HEK293 (cell line): ENCODE measurements at regions not wholly inside any gene's neighbourhood (a gene's known extent, or its start where the extent isn't known, plus 50 kb on each side); places are given as distances from the start of the nearest gene placed in this dataset.

Experiments used
- REPIN1 ChIP-seq: fragments of 450-650 bp; formaldehyde crosslinking; IDR thresholded peaks from 2 replicates; pipeline ENCODE4 v1.5.1; 2017; ENCODE audit warnings: missing biosample characterization, missing genetic modification characterization, low read depth
- ZNF571 ChIP-seq: fragments of 450-650 bp; formaldehyde crosslinking; IDR thresholded peaks from 2 replicates; pipeline ENCODE4 v1.5.0; 2017; ENCODE audit warnings: missing biosample characterization, missing genetic modification characterization

DNA sequence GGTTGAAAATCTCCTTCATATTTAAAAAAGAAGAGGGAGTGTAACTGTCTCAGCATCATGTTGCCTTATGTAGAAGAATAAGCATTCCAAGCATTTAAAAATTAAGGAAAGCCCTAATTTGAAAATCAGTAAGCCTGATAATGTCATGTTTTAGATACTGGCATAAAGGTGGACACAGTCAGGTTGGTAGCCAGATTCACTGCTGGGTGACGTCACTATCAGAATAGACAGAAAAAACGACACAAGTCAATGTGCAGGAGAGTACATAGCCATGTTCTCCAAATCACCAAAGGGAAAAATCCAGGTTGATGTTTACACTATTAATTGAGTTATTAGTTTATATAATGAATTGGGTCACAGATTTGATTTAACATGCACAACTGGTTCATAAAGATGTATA lies 50.8 kb upstream of the POU3F2 start:
- TF ChIP-seq REPIN1 (tag by site-specific recombination) (no peak), ZNF571 (no peak)
